GM18868 (cell line): ENCODE measurements at regions not wholly inside any gene's neighbourhood (a gene's known extent, or its start where the extent isn't known, plus 50 kb on each side); places are given as distances from the start of the nearest gene placed in this dataset.
"Not testable (repeated sequence)": the region's sequence is repeated elsewhere in the genome, so short reads cannot be mapped to it uniquely, and the experiment has no call there.

Experiments
- ATAC-seq: cut with Tn5 transposase; IDR thresholded peaks from one replicate; pipeline ENCODE4 v1.9.1; 2021; ENCODE audit warnings: mild to moderate bottlenecking, moderate library complexity; ENCODE audit not compliant: unreplicated experiment

GRCh38 chr16:64731891-64732290 is 390.0 kb downstream of the CDH11 start:
- ATAC-seq: no peak

GRCh38 chr16:64730261-64730660 is 391.6 kb downstream of the CDH11 start:
- ATAC-seq: no peak

- no peak for ATAC-seq
Observed at GRCh38 chr16:64724339-64724738, 397.5 kb downstream of the CDH11 start.

- no peak for ATAC-seq
Observed at GRCh38 chr16:64718486-64718885, 403.4 kb downstream of the CDH11 start.

GRCh38 chr16:64717871-64718270 is 404.0 kb downstream of the CDH11 start:
- no peak for ATAC-seq

- ATAC-seq: no peak
Observed at GRCh38 chr16:64715624-64716023, 406.2 kb downstream of the CDH11 start.

- ATAC-seq: no peak
Observed at GRCh38 chr16:64712026-64712425, 409.8 kb downstream of the CDH11 start.

GRCh38 chr16:64711596-64711995 is 410.3 kb downstream of the CDH11 start:
- ATAC-seq: no peak

- ATAC-seq: no peak
Observed at GRCh38 chr16:64711026-64711425, 410.8 kb downstream of the CDH11 start.

- no peak for ATAC-seq
Observed at GRCh38 chr16:64705443-64705842, 416.4 kb downstream of the CDH11 start.

GRCh38 chr16:64704386-64704785 is 417.5 kb downstream of the CDH11 start:
- ATAC-seq: no peak

- no peak for ATAC-seq
Observed at GRCh38 chr16:64702415-64702814, 419.4 kb downstream of the CDH11 start.

GRCh38 chr16:64700628-64701027 is 421.2 kb downstream of the CDH11 start:
- ATAC-seq: no peak

- ATAC-seq: no peak
Observed at GRCh38 chr16:64696866-64697265, 425.0 kb downstream of the CDH11 start.

- no peak for ATAC-seq
Observed at GRCh38 chr16:64695684-64696083, 426.2 kb downstream of the CDH11 start.

- no peak for ATAC-seq
Observed at GRCh38 chr16:64693946-64694345, 427.9 kb downstream of the CDH11 start.

- ATAC-seq: no peak
Observed at GRCh38 chr16:64687786-64688185, 434.1 kb downstream of the CDH11 start.

GRCh38 chr16:64687123-64687522 is 434.7 kb downstream of the CDH11 start:
- no peak for ATAC-seq

- no peak for ATAC-seq
Observed at GRCh38 chr16:64679976-64680690, 441.7 kb downstream of the CDH11 start.

GRCh38 chr16:64669573-64669972 is 452.3 kb downstream of the CDH11 start:
- no peak for ATAC-seq

GRCh38 chr16:64667334-64667877 is 454.5 kb downstream of the CDH11 start:
- ATAC-seq: no peak

GRCh38 chr16:64662312-64662711 is 459.6 kb downstream of the CDH11 start:
- not testable (repeated sequence) for ATAC-seq

- ATAC-seq: no peak
Observed at GRCh38 chr16:64659866-64660265, 462.0 kb downstream of the CDH11 start.
